SK-MEL-5 (cell line): ENCODE measurements at regions not wholly inside any gene's neighbourhood (a gene's known extent, or its start where the extent isn't known, plus 50 kb on each side); places are given as distances from the start of the nearest gene placed in this dataset.
A peak's percentile ranks its signal among the peaks of the same experiment; 100 is the strongest.

Experiments
- DNase-seq: peaks from one replicate; pipeline ENCODE4 v3.0.0-alpha.2; 2016; ENCODE audit warnings: low read depth, low spot score
- in situ Hi-C: cut with HindIII; loops from 2 replicates; pipeline ENCODE4 v1.10.0; 2016; ENCODE audit warnings: low sequenced_read_pairs, high pct_unique_total_duplicates, low pct_unique_long_range_greater_than_20kb

GRCh38 chr2:145587922-145588321 is 1068.0 kb upstream of the ZEB2 start:
- in situ Hi-C loops, result no loop called here
- DNase-seq, result no peak

GRCh38 chr2:145584353-145584752 is 1064.4 kb upstream of the ZEB2 start:
- DNase-seq, result no peak
- in situ Hi-C loops, result no loop called here

DNA sequence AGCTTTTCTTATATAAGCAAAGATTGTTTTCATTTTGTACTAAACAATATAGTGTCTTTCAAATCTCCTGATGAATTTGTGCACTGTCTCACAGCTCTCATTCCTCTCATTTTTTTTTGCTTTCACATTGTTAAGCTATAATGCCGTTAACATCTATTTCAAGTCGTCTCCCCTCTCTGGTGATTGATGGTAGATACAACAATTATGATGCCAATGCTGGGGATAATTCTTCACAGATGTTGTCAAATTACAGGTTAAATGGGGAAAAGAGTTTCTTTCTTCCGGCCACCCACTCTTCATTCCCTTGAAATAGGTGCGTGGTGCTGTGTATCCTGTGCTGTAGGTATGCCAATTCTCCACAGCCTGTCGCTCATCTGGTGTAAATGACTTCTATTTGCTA is 1053.7 kb upstream of the ZEB2 start:
- no peak for DNase-seq
- in situ Hi-C loops, result no loop called here

DNA sequence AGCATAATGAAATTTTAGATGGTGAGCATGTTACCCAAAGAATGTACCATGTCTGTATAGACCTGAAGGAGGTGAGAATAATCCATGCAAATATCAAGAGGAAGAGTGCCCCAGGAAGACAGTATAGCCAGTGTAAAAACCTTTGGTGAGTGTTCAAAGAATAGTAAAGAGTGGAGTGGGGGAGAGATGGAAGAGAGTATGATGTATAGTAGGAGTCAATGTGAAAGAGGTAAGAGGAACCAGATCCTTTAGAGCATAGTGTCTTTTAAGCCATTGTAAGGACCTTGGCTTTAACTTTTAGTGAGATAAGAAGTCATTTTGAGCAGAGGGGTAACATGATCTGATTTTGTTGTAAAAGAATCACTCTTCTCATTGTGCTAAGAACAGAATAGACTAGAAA is 1052.3 kb upstream of the ZEB2 start:
- no peak for DNase-seq
- in situ Hi-C loops, result no loop called here

- in situ Hi-C loops, result no loop called here
- DNase-seq, result no peak
Measured at GRCh38 chr2:145569108-145569507, 1049.2 kb upstream of the ZEB2 start.

DNA sequence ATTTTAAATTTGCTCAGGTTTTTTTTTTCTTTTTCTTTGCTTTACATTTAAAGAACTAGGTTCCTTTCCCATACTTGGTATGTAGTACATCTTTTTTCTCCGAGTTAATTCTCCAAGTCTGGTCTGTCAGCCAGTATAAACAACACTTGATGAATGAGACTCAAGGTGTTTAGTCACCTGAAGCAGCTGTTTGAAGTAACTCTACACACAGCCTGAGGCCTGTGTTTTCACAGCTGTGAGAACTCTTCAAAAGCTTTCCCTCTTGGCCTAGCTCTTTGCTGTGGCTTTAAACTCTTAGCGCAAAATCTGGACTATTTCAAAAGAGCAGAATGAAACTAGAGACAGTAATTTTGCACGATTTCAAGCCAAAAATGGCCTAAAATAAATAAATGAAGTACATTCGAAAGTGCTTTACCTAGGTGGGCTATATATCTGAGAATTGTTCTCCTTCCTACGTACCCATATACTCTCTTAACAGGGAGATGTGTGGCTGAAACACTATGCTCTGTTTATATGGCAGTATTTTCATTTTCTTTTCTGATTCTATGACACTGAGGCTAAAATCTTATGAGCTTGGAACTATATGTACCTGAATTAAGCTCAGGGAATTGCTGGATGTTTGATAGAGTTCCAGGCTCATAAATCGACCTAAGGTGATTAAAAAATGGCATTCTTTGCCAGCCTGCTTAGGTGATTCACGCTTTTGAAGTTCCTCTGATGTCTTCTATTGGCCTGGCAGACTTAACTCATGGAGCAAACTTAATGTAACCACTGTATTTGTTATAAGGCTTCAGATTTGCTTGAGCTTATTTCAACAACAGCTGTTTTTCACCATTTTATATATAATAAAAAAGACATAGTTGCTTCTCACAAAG is 1044.1 kb upstream of the ZEB2 start:
- DNase-seq, result no peak

DNA sequence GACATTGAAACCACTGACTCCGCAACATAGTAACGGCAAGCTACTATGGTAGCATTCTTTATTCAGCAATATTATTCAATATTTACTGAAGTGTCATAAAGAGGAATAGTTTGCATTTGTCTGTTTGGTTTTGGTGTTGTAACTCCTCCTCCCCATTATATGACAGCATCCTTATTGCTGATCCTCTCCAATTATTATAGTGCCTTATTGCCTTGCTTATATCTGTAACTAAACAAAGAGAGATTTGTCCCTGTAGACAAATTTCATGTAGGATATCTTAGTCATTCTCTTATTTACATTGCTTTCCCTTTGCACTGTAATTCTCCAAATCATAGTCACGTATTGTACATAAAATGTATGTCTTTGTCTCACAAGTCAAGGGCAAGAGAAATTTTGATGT is 1041.2 kb upstream of the ZEB2 start:
- DNase-seq, result no peak
- in situ Hi-C loops, result no loop called here

More for the DNA sequence above, 1044.1 kb upstream of the ZEB2 start:
- in situ Hi-C loops, result no loop called here

DNA sequence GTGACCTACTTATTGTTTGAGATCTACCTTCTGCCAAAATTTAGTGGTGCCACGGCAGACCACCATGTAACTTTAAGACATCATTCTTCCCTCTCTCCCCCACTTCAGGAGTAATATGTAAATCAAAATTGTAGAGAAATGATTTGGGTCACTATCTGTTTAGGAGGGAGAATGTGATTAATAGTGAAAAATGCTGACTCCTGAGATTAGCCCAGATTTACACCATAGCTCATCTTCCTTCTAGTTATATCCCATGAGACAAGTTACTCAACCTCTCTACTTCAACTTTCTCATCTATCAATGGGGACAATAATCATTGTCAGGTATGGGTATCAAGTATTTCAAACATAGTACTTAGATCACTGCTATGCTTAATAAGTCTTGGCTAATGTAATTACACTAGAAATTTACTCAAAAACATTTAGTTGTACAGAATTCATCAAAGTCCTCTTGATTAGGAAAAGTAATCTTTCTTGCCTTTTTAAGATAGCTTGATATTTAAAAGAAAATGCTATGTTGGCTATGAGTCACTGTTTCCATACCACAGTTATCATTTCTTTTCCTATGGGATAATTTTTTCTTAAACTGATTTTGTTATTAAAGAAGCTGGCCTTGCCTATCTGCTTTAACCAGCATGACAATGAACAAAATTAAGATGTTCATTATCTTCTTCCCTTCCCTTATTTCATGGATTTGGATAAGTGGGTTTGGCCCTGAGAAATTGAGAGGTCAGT is 1038.9 kb upstream of the ZEB2 start:
- no peak for DNase-seq
- in situ Hi-C loops, result no loop called here

DNA sequence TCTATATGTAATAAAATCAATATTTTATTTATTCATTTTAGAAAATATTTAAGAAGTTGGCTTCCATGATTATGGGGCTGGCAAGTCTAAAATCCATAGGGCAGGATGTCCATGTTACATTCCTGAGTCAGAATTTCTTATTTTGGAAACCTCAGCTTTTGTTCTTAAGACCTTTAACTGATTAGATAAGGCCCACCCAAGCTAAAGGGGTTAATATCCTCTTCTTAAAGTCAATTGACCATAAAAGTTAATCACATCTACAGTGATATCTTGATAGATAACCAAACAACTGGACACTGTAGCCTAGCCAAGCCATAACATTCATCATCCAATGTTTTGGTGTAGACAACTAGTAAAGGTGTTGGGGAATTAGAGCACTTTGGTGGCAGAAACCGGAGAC is 1035.4 kb upstream of the ZEB2 start:
- DNase-seq, result no peak
- in situ Hi-C loops, result no loop called here

DNA sequence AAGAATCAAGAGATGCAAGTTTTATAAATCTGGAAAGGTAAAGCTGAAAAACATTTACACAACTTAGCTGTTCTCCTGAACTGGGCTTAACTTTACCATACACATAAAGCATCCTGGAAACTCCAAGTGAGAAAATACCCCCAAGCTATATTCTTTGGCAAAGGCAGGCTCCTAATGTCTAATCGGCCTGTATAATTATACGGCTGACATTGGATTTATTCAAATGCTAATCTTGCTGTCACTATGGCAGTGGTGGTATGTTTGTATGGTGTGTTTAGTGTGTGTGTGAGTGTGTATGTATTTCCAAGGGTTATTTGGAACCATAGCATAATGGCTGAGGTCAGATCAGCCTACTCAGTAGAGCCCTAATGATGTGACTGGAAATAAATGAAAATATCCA is 1031.8 kb upstream of the ZEB2 start:
- no peak for DNase-seq
- in situ Hi-C loops, result no loop called here

DNA sequence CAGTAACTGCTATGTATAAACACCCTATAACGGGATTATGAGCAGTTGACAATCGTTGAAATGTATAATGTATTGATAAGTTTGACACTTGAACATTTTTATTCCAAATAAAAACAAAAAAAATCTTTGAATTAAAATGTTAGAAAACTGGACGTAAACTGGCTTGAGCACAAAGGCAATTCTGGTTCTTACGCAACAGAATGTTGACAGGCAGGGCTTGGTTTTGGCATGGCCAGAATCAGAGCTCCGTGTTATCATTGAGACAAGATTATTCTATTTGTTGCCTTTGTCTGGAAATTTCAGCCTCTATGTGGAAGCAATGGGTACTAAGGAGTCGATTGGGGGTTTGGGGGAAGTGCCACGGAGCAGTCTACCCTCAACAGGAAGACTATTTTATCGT is 1028.6 kb upstream of the ZEB2 start:
- DNase-seq, result no peak
- in situ Hi-C loops, result no loop called here

- in situ Hi-C loops, result no loop called here
- DNase-seq, result no peak
Measured at GRCh38 chr2:145547620-145548019, 1027.7 kb upstream of the ZEB2 start.

GRCh38 chr2:145546091-145546490 is 1026.2 kb upstream of the ZEB2 start:
- DNase-seq, result peak; percentile 34
- in situ Hi-C loops, result no loop called here

- DNase-seq, result no peak
- in situ Hi-C loops, result no loop called here
Measured at GRCh38 chr2:145543856-145544255, 1023.9 kb upstream of the ZEB2 start.

DNA sequence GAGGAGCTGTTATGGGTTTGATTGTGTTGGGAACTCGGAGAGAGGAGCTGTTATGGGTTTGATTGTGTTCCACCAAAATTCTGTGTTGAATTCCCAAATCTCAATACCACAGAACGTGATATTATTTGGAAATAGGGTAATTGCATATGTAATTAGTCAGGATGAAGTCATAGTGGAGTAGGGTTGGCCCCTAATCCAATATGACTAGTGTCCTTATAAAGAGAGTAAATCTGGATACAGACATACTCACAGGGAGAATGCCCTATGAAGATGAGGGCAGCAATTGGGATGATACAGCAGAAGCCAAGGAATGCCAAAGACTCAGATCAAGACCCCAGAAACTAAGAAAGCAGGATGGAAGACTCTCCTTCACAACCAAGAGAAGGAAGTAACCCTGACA is 1023.2 kb upstream of the ZEB2 start:
- DNase-seq, result no peak
- in situ Hi-C loops, result no loop called here

- in situ Hi-C loops, result no loop called here
- no peak for DNase-seq
Measured at GRCh38 chr2:145541028-145541427, 1021.1 kb upstream of the ZEB2 start.

- in situ Hi-C loops, result no loop called here
- no peak for DNase-seq
Measured at GRCh38 chr2:145538661-145539350, 1018.9 kb upstream of the ZEB2 start.

DNA sequence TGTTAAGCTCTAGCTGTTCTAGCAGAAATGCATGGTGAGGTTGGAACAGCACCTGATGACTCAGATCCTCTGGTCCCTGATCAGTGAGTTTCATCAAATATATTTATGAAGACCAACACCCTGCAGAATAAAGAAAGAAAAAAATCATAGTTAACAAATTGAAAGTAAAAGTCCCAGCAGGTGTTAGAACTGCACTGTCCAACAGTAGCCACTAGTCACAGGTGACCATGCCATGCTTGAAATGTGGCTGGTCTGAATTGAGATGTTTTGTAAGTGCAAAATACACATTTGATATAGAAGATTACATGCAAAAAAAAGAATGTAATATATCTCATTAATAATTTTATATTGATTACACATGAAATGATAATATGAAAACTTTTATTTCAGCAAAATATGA is 1010.7 kb upstream of the ZEB2 start:
- in situ Hi-C loops, result no loop called here
- no peak for DNase-seq
